HG03095 (cell line): ENCODE measurements at regions not wholly inside any gene's neighbourhood (a gene's known extent, or its start where the extent isn't known, plus 50 kb on each side); places are given as distances from the start of the nearest gene placed in this dataset.
"Not testable (repeated sequence)": the region's sequence is repeated elsewhere in the genome, so short reads cannot be mapped to it uniquely, and the experiment has no call there.

Experiments
- ATAC-seq: cut with Tn5 transposase; IDR thresholded peaks from one replicate; pipeline ENCODE4 v1.9.1; 2021; ENCODE audit warnings: moderate library complexity; ENCODE audit not compliant: unreplicated experiment

DNA sequence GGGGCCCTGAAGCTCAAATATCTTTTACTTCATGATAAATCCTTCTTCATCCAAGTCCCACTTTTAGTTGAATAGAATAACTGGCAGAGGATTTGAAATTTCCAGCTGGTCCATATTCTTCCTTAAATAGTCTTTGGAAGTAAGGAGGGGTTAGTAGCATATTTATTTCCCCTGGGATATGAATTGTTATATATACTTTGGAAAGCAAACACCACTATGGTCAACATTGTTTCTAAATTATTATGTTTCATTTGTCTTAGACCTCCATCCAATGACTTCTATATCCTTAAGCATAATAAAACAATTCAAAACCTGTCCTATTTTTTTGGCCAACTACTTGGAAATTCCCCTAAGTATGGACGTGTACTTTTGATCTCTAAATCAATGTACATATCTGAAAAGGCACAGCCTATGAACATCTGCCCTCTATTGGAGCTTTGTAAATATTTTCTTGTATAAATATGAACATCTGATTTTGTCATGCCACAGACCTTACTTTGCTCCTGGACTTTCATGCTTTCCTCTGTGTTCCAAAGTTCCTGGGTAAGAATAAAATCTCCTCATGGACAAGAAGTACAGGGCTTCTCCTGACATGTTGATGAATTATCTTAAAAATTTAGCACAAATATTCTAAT, 1212.0 kb downstream of the GALC start:
- no peak for ATAC-seq

DNA sequence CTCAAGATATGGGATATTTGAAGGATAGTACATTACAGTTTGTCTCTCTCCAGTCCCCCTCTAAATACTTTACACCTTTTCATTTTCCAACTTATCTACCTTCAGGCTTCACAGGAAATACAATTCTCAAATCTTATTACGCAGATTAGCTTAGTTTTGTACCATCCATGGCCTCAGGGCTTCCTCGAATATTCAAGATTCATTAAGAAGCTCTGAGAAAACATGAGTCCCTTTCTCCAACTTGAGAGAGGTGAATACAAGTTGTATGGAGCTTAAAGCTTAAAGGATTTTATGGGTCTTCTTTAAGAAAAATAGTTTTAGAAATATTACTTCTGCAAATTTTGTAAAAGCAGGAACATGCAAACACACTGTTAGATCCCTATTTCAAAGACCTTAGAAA, 1212.5 kb downstream of the GALC start:
- no peak for ATAC-seq

DNA sequence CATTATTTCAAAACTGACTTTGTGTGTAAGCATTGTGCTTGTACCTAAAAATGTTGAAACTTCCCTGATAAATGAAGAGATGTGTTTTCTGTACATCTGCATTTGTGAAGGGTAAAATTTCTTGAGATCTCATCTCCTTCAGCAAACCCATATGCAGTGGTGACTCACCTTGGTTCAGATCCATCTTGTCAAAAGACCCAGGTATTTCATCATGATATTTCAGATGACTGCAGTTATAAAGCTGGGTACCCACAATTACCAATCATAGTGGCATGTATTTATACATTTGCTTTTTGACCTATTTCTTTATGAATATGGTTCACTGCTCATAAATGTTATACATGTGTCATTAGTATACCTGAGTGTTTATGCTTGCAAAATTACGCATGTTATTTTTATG, 1213.6 kb downstream of the GALC start:
- ATAC-seq: no peak

DNA sequence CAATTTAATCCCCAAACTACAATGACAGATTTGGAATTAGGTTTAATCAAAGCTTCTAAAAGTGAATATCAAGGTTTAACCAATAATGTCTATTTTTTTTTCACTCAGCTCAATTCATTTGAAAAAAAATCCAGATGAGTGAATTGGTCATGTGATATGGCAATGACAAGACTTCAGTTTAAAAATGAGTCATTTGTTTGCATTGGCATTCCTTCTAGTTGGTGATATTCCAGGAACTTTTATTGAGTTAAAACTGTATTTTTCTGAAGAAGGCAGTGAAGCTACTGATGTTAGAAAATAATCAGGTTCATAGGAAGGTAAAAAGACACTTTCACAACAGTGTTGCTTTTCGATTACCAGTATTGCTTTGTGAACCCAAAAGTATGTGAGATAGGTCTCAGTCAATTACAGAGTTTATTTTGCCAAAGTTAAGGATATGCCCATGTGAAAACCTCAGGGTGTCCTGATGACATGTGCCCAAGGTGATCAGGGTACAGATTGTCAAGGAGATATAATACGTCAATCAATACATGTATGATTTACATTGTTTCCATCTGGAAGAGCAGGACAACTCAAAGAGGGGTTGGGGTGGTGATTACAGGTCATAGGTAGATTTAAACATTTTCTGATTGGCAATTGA, 1214.9 kb downstream of the GALC start:
- ATAC-seq: no peak

DNA sequence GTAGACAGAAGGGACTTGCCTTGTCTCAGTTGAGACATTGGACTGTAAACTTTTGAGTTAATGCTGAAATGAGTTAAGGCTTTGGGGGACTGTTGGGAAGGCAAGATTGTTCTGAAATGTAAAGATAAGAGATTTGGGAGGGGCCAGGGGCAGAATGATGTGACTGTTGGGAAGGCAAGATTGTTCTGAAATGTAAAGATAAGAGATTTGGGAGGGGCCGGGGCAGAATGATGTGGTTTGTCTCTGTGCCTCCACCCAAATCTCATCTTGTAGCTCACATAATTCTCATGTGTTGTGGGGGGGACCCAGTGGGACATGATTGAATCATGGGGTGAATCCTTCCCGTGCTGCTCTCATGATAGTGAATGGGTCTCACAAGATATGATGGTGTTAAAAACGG, 1217.1 kb downstream of the GALC start:
- not testable (repeated sequence) for ATAC-seq

DNA sequence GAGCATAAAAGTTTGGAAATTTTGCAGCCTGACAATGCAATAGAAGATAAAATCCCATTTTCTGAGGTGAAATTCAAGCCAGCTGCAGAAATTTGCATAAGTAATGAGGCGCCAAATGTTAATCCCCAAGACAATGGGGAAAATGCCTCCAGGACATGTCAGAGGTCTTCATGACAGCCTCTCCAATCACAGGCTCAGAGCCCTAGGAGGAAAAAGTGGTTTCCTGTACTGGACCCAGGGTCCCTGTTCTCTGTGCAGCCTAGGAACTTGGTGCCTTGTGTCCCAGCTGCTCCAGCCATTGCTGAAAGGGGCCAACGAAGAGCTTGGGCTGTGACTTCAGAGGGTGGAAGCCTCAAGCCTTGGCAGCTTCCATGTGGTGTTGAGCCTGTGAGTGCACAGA, 1218.1 kb downstream of the GALC start:
- no peak for ATAC-seq

DNA sequence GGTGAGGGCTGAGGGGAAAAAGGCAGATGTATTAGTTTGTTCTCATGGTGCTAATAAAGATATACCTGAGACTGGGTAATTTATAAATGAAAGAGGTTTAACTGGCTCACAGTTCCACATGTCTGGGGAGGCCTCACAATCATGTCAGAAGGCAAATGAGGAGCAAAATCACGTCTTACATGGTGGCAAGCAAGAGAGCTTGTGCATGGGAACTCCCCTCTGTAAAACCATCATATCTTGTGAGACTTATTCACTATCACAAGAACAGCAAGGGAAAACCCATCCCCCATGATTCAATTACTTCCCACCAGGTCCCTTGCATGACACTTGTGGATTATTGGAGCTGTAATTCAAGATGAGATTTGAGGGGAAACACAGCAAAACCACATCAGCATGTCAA, 1220.9 kb downstream of the GALC start:
- ATAC-seq: no peak

DNA sequence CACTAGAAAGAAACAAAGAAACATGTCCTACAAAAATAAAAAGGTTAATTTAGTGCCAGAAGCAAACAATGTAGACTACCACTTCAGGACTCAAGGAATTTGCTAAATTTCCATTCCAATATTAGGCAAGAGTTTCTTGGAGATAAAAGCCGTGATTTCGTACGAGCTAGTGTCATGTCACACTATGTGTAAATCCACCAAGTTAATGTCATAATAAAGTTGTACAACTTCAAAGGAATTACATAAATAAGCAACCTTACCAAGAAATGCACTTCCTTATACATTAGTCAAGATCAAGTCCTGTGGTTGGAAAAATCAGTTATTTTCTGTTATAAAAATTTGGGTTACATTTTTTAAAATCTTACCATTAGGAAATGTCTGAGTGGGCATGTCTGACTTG, 1222.8 kb downstream of the GALC start:
- ATAC-seq: no peak

DNA sequence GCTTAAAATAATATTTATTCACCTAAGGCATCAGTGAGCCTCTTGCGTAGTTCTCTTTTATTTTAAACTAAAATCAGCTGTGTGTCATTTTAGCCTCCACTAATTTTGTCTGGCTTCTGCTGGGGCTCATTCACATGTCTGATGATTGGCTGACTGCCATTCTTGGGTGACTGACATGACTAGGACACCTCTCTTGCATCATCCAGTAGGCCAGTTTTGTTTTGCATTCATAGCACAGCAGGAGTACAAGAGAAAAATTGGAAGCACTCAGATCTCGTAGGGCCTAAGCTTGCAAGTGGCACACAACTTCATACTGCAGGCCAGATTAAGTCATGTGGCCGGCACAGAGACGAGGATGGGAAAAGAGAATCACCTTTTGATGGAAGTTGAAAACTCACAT, 1226.5 kb downstream of the GALC start:
- ATAC-seq: no peak

DNA sequence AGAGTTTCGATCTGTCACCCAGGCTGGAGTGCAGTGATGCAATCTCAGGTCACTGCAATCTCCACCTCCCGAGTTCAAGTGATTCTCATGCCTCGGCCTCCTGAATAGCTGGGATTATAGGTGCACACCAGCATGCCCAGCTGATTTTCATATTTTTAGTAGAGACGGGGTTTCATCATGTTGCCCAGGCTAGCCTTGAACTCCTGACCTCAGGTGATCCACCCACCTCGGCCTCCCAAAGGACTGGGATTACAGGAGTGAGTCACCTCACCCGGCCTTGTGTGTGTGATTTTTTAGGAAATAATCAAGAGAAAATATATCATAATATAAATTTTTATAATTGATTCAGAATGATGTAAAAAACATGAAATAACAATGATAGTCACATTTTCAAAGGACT, 1231.4 kb downstream of the GALC start:
- no peak for ATAC-seq

DNA sequence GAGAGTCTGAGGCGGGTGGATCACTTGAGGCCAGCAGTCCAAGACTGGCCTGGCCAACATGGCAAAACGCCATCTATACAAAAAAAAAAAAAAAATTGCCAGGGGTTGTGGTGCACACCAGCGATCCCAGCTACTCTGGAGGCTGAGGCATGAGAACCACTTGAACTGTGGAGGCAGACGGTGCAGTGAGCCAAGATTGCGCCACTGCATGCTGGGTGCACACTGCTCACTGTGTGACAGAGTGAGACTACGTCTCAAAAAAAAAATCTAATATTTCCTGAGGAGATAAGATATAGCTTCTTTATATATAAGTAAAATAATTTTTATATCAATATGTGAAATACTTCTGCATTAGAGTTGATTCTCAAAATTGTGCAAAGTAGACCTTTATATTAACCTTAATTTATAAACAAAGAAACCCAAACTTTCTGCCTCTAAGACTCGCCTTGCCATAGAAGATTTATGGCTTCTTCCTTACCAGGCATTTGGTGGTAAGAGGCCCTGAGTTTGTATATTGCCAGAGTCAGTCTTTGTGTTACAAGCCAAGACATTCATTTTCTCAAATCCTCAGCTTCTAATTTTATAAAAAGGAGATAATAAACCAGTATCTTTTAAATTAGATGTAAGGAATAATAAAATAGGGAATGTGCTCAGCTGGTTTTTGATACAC, 1226.7 kb downstream of the FLRT2 start:
- ATAC-seq: no peak

DNA sequence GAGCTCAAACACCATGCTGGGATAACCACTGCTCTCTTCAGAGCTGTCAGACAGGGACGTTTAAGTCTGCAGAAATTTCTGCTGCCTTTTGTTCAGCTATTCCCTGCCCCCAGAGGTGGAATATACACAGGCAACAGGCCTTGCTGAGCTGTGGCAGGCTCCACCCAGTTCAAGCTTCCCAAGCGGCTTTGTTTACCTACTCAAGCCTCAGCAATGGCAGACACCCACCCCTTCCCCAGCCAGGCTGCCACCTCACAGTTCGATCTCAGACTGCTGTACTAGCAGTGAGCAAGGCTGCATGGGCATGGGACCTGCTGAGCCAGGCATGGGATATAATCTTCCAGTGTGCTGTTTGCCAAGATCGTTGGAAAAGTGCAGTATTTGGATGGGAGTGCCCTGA, 1220.5 kb downstream of the FLRT2 start:
- not testable (repeated sequence) for ATAC-seq

DNA sequence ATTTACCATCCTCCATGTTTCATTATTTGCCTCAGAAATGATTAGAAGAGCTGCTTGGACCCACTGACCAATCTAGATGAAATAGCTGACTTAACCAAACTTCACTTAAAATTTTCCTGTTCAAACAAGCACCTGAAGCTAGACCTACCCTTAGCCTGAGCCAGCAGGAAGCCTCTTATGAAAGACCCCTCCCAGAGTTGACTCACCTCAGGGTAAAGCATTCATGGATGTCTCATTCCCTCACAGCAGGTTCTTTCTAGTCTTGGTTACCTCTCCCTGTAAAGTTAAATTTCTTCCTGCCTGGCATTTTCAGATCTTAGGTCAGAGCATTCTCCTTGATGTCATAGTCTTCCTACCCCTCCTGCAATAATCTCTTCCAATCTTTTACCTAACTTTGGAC, 1209.8 kb downstream of the FLRT2 start:
- ATAC-seq: no peak

DNA sequence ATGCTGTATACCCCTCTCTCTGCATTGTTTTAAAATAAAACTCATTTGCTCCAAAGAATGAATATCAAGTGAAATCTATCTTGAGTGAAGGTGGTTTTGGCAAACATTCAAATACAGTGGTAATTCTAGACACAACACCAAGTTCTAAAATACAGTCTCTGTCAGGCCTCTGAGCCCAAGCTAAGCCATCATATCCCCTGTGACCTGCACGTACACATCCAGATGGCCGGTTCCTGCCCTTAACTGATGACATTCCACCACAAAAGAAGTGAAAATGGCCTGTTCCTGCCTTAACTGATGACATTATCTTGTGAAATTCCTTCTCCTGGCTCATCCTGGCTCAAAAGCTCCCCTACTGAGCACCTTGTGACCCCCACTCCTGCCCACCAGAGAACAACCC, 1201.5 kb downstream of the FLRT2 start:
- not testable (repeated sequence) for ATAC-seq

DNA sequence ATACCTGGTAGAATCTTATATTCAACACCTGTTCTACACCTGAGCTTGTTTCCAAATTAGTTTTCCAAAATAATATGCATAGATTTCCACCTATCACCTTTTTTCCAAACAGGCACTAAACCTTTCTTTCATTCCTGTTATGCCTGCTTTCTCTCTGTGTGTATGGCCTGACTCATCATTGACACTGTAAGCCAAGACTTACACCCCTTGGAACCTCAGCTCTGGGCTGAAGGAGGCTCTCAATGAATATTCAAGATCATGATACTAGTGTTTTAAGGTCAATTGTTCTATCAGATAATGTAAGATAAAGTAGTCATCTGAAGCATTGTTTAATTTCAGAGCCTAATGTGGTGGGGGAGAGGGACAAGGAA, 1193.3 kb downstream of the FLRT2 start:
- no peak for ATAC-seq

DNA sequence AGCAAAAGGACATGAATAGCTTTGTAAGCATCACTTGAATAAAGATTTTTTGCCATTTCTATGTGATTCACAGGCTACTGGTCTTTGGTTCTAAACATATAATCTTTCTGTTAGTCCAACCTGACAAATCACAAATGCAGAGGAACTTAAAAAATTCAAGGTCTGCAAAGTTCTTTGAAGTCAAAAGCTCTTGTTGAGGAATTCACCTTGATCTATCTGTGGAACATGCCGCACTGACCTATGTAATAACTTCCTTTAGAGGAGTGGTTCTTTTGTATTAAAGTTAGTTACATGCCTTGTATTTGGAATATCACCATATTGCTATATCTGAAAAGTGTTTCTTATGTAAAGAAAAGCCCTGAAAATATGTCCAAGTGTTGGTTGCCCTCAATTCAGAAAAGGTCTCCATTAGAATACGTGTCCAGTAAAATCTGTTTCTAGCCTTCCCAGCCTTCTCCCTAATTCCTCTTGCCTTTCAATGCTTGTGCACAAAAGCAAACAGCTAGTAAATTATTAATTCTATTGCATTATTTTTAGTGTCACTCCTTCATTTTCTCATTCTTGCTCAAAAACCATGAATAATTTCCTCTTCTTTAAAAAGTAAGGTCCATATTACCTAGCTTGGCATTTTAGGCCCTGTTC, 1192.8 kb downstream of the FLRT2 start:
- no peak for ATAC-seq

DNA sequence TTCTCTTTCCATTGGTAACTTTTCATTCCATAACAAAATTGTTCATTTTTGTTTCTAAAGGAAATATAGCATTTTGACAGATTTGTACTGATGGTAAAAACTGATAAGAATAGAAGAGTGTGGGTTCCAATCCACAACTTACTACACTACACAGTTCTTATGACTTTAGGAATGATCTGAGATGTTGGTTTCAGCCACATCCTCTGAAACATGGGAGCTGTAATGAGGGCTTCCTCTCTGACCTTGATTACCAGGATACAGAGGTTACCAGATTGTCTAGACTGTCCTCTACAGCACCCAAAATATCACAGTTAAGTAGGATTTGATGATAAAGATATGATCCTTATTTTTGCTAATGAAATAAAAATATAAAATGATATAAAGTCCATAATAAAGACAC, 1184.6 kb downstream of the FLRT2 start:
- ATAC-seq: no peak

DNA sequence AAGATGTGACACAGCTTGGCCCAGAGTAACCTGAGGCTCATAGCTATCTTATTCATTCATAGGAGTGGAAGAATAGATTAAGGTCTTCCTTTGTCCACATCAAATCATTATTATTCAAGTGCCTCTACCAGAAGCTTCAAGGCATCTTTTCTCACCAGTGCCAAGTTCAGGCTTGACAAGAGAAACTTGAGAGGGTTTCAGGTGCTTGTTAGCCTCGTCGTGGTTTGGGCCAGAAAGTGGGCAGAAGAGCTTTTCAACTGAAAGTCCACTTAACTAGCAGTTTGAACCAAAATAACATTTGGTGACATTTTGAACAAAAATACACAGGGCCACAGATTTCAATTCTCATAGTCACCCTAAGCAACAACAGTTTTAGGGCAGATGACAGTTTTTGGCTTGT, 1184.2 kb downstream of the FLRT2 start:
- ATAC-seq: no peak

DNA sequence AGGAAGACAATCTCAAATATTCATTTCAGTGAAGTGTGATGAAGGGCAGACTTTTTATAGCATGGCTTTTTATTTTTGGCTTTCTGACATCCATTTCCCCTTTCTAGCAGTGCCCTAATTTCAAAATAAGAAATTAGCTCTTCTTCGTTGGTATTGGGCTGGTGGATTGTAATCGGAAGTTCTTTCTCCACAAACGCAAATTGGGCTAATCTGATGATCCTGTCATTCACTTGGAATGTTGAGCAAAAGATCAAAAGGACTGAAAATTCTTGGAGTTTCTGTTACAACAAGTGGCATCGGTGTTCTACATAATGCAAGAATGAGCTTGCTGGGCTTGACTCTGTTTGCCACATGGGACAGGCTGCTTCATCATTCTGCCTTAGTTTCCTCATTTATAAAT, 1182.8 kb downstream of the FLRT2 start:
- no peak for ATAC-seq

DNA sequence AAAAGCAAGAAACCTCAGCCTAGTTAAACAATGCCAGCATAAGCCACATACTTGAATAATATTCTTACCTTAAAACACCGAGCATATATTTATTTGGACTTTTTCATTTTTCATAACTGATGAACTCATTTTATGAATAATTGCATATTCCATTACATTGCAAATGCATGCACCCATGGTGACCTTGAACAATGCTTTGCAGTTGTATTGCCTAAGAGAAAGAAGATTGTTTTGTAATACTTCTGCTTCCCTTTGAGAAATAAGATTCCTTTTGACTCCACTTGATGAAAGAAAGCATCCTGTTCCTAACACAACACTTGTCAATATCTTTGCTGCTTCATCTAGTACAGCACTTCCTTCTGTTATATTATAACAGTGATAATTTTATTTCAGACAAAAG, 1182.2 kb downstream of the FLRT2 start:
- ATAC-seq: no peak

DNA sequence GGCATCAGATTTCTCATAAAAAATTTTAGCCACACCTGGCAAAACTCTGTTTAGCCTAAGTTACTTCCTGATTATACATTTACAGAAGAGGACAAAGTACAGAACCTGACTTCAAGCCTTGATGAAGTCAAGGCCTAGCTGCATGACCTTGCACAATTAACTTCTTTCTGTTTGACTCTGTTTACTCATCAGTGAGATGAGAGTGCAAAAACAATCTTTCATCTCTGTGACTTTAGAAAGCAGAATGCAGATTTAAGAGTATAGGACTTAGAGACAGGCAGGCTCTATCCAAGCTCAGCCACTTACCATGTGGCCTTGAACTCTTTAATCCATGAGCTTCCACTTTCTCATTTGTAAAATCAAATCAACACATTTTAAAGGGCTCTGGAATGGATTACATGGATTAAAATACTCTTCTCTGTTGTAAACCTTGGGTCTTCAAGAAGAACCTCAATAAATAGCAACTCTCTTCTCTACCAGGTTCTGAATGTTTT, 1178.9 kb downstream of the FLRT2 start:
- ATAC-seq: no peak

DNA sequence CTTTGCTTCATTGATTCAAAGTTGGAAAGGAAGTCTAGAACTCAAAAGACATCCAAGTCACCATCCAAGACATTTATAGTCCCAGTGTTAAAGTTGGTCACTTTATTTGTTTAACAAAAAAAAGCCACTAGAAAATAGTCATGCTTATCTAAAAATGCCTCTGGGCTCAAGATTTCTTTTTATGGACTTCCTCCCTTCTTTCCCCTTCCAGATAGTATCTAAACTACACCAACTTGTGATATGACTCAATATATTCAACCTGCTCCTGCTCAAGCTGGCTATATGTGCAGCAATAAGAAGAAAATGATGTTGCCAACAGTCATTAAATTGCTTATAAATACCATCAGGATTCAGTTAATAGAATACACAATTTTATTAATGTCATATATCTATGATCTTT, 1177.1 kb downstream of the FLRT2 start:
- ATAC-seq: no peak
